SK-N-SH (cell line): ENCODE measurements at regions not wholly inside any gene's neighbourhood (a gene's known extent, or its start where the extent isn't known, plus 50 kb on each side); places are given as distances from the start of the nearest gene placed in this dataset.

Source experiments
- CTCF ChIA-PET: fragments of 300-600, 350-600 bp; formaldehyde crosslinking; extraction: SDS; loops from one replicate; lab custom pipeline; 2021; lab: Yijun Ruan, JAX
- POLR2A ChIA-PET: fragments of 350-600 bp; sonication (Branson Sonifier 250); formaldehyde crosslinking; extraction: SDS; loops from one replicate; lab custom pipeline; 2020; ENCODE audit warnings: antibody characterized with exemption, inconsistent platforms; lab: Yijun Ruan, JAX
- DNase-seq: peaks from one replicate; pipeline ENCODE4 v3.0.0; 2012
- H2AFZ ChIP-seq: fragments of 200-600 bp; sonication (generic); 2 replicates; pipeline ENCODE4 v1.8.1; 2016; ENCODE audit warnings: antibody characterized with exemption, mild to moderate bottlenecking, low read depth
- H3F3A ChIP-seq: fragments of 200-600 bp; sonication (generic); replicated peaks from 2 replicates; pipeline ENCODE3; 2016; ENCODE audit warnings: antibody characterized with exemption, mild to moderate bottlenecking; ENCODE audit not compliant: insufficient read depth
- H3K27ac ChIP-seq, 2 experiments: fragments of 200-500 bp in 1 of 2; fragments of 200-600 bp in 1 of 2; sonication (Bioruptor generic) in 1 of 2; sonication (generic), shearing (Covaris generic) in 1 of 2; 2 replicates each; pipeline versions ENCODE4 v1.5.1 to v1.6.1; 2014 to 2016; ENCODE audit warnings: low read depth in 2 of 2, inconsistent platforms in 1 of 2, low read length in 1 of 2, mild to moderate bottlenecking in 1 of 2, mixed read lengths in 1 of 2
- H3K27me3 ChIP-seq: fragments of 200-600 bp; sonication (generic), shearing (Covaris generic); 2 replicates; pipeline ENCODE4 v1.6.1; 2016; ENCODE audit warnings: mixed run types; ENCODE audit not compliant: insufficient read depth
- H3K36me3 ChIP-seq, 2 experiments: fragments of 200-500 bp in 1 of 2; fragments of 200-600 bp in 1 of 2; sonication (Bioruptor generic) in 1 of 2; sonication (generic) in 1 of 2; replicated peaks in 1 of 2; 2 replicates each; pipeline versions ENCODE3 to v1.5.1; 2014 to 2016; ENCODE audit warnings: low read length in 1 of 2, mild to moderate bottlenecking in 1 of 2; ENCODE audit not compliant: insufficient read depth in 2 of 2, control insufficient read depth in 1 of 2
- H3K4me1 ChIP-seq, 2 experiments: fragments of 200-500 bp in 1 of 2; fragments of 200-600 bp in 1 of 2; sonication (Bioruptor generic) in 1 of 2; sonication (generic), shearing (Covaris generic) in 1 of 2; 2 replicates each; pipeline versions ENCODE4 v1.5.1 to v1.6.1; 2014 to 2016; ENCODE audit warnings: low read depth in 1 of 2, low read length in 1 of 2, mixed run types in 1 of 2; ENCODE audit not compliant: insufficient read depth in 2 of 2, control insufficient read depth in 1 of 2
- H3K4me2 ChIP-seq: fragments of 200-600 bp; sonication (generic), shearing (Covaris generic); 2 replicates; pipeline ENCODE4 v1.6.1; 2017; ENCODE audit warnings: mixed run types
- H3K4me3 ChIP-seq, 2 experiments: fragments of 200-500 bp in 1 of 2; fragments of 200-600 bp in 1 of 2; sonication (Bioruptor generic) in 1 of 2; sonication (generic), shearing (Covaris generic) in 1 of 2; 2 replicates each; pipeline versions ENCODE4 v1.5.1 to v1.8.1; 2014 to 2016; ENCODE audit warnings: low read depth in 2 of 2, inconsistent platforms in 1 of 2, low read length in 1 of 2, mild to moderate bottlenecking in 1 of 2, mixed read lengths in 1 of 2, moderate library complexity in 1 of 2
- H3K79me2 ChIP-seq: fragments of 200-600 bp; sonication (generic); 2 replicates; pipeline ENCODE4 v1.8.1; 2017; ENCODE audit warnings: mild to moderate bottlenecking; ENCODE audit not compliant: insufficient read depth
- H3K9ac ChIP-seq: fragments of 200-600 bp; sonication (generic); 2 replicates; pipeline ENCODE4 v1.6.1; 2017; ENCODE audit warnings: mixed run types
- H3K9me2 ChIP-seq: fragments of 200-600 bp; sonication (generic); 2 replicates; pipeline ENCODE4 v1.6.1; 2017; ENCODE audit warnings: mixed run types
- H3K9me3 ChIP-seq: fragments of 200-600 bp; sonication (generic); 2 replicates; pipeline ENCODE4 v1.6.1; 2017; ENCODE audit warnings: mixed run types, mild to moderate bottlenecking, moderate library complexity
- H4K20me1 ChIP-seq: fragments of 200-600 bp; sonication (generic); 2 replicates; pipeline ENCODE4 v1.6.1; 2017; ENCODE audit warnings: mild to moderate bottlenecking, mixed run types; ENCODE audit not compliant: insufficient read depth
- CTCF ChIP-seq: fragments of 200-600 bp; sonication (generic); IDR thresholded peaks from 2 replicates; pipeline ENCODE4 v1.6.1; 2017; ENCODE audit warnings: antibody characterized with exemption, mild to moderate bottlenecking, moderate library complexity
- FOXJ3 ChIP-seq: sonication (generic); formaldehyde crosslinking; IDR thresholded peaks from 2 replicates; pipeline ENCODE4 v1.5.1; 2020; ENCODE audit warnings: mild to moderate bottlenecking, missing genetic modification reagents
- FOXM1 ChIP-seq: IDR thresholded peaks from 2 replicates; pipeline ENCODE4 v1.4.0; 2012; ENCODE audit warnings: low read depth, mild to moderate bottlenecking
- JUND ChIP-seq: IDR thresholded peaks from 2 replicates; pipeline ENCODE4 v1.4.0; 2012
- MAX ChIP-seq: IDR thresholded peaks from 2 replicates; pipeline ENCODE4 v1.4.0; 2012; ENCODE audit warnings: low read depth
- MEF2A ChIP-seq: IDR thresholded peaks from 2 replicates; pipeline ENCODE4 v1.4.0; 2012; ENCODE audit warnings: low read depth, borderline replicate concordance
- PBX3 ChIP-seq: IDR thresholded peaks from 2 replicates; pipeline ENCODE4; 2012
- RAD21 ChIP-seq: IDR thresholded peaks from 2 replicates; pipeline ENCODE4 v1.6.1; 2012; ENCODE audit warnings: mild to moderate bottlenecking, low read length
- RCOR1 ChIP-seq: fragments of 150-350 bp; IDR thresholded peaks from 2 replicates; pipeline ENCODE4 v1.6.1; 2017; ENCODE audit warnings: antibody characterized with exemption, low read length
- RFX5 ChIP-seq: IDR thresholded peaks from 2 replicates; pipeline ENCODE4 v1.6.1; 2012; ENCODE audit warnings: mild to moderate bottlenecking, improper control_type of control experiment, low read length
- SIN3A ChIP-seq: IDR thresholded peaks from 2 replicates; pipeline ENCODE4 v1.6.1; 2012; ENCODE audit warnings: low read depth, mild to moderate bottlenecking, low read length, moderate library complexity, borderline replicate concordance
- SMC3 ChIP-seq: IDR thresholded peaks from 2 replicates; pipeline ENCODE4 v1.6.1; 2012; ENCODE audit warnings: low read depth, low read length, improper control_type of control experiment
- TEAD4 ChIP-seq: IDR thresholded peaks from 2 replicates; pipeline ENCODE4 v1.4.0; 2012; ENCODE audit warnings: mild to moderate bottlenecking, borderline replicate concordance; ENCODE audit not compliant: insufficient read depth
- YY1 ChIP-seq: IDR thresholded peaks from 2 replicates; pipeline ENCODE4 v1.4.0; 2012; ENCODE audit warnings: low read depth, mild to moderate bottlenecking
- WGBS: methylation state at CpG from one replicate; pipeline ENCODE4 v1.1.6; 2017; ENCODE audit warnings: low lambda C conversion rate; 5-methylcytosine and 5-hydroxymethylcytosine counted together
- TF ChIP-seq, protein P1 (sequence below): fragments of 150-350 bp; IDR thresholded peaks from 2 replicates; pipeline ENCODE4 v1.6.1; 2016; ENCODE audit warnings: mild to moderate bottlenecking, low read depth, low read length
- TF ChIP-seq, protein P2 (sequence below): fragments of 150-350 bp; IDR thresholded peaks from 2 replicates; pipeline ENCODE4 v1.6.1; 2017; ENCODE audit warnings: antibody characterized with exemption, low read length, low read depth, borderline replicate concordance

- TF ChIP-seq, protein P1, sequence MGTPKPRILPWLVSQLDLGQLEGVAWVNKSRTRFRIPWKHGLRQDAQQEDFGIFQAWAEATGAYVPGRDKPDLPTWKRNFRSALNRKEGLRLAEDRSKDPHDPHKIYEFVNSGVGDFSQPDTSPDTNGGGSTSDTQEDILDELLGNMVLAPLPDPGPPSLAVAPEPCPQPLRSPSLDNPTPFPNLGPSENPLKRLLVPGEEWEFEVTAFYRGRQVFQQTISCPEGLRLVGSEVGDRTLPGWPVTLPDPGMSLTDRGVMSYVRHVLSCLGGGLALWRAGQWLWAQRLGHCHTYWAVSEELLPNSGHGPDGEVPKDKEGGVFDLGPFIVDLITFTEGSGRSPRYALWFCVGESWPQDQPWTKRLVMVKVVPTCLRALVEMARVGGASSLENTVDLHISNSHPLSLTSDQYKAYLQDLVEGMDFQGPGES = no peak
- TF ChIP-seq RAD21 (no peak), FOXM1 (no peak), YY1 (no peak), PBX3 (no peak), SMC3 (no peak), MEF2A (no peak), MAX (no peak), FOXJ3 (no peak), SIN3A (no peak), TEAD4 (no peak), JUND (no peak), RFX5 (no peak), CTCF (no peak), RCOR1 (no peak)
- TF ChIP-seq, protein P2, sequence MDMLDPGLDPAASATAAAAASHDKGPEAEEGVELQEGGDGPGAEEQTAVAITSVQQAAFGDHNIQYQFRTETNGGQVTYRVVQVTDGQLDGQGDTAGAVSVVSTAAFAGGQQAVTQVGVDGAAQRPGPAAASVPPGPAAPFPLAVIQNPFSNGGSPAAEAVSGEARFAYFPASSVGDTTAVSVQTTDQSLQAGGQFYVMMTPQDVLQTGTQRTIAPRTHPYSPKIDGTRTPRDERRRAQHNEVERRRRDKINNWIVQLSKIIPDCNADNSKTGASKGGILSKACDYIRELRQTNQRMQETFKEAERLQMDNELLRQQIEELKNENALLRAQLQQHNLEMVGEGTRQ = no peak
- TF ChIP-seq, all 33 proteins: peak for 0
- Histone ChIP-seq H3K27ac (no peak overlapping the region), H3K9me2 (no peaks in the 10 kb centered on the region), H4K20me1 (no peaks in the 10 kb centered on the region), H3K27me3 (no peaks in the 10 kb centered on the region), H3K9me3 (no peaks in the 10 kb centered on the region), H3F3A (no peaks in the 10 kb centered on the region), H3K79me2 (no peaks in the 10 kb centered on the region), H3K4me1 (no peaks in the 10 kb centered on the region), H3K36me3 (no peaks in the 10 kb centered on the region), H3K9ac (no peak overlapping the region), H3K4me2 (no peak overlapping the region), H3K4me3 (no peak overlapping the region), H2AFZ (no peak overlapping the region)
- no peak for DNase-seq
- ChIA-PET POLR2A (no interaction called here), CTCF (no interaction called here)
- 31% methylated on average over 1 of the region's 1 CpG for WGBS
Observed at GRCh38 chr4:96099031-96099430, 259.1 kb downstream of the PDHA2 start.
